ENCODE measurements at regions not wholly inside any gene's neighbourhood (a gene's known extent, or its start where the extent isn't known, plus 50 kb on each side); places are given as distances from the start of the nearest gene placed in this dataset.

- DNase-seq (ENCODE audit: low read depth, low spot score), result peak; percentile 27
Observed at GRCh38 chr16:50960517-50961202, 190.4 kb downstream of the SALL1 start.

GRCh38 chr16:50957056-50957455 is 194.0 kb downstream of the SALL1 start:
- no peak for DNase-seq (ENCODE audit: low read depth, low spot score)

- DNase-seq (ENCODE audit: low read depth, low spot score), result no peak
Observed at GRCh38 chr16:50956637-50957036, 194.4 kb downstream of the SALL1 start.

- DNase-seq (ENCODE audit: low read depth, low spot score), result no peak
Observed at GRCh38 chr16:50955311-50955710, 195.8 kb downstream of the SALL1 start.

GRCh38 chr16:50954469-50954868 is 196.6 kb downstream of the SALL1 start:
- DNase-seq (ENCODE audit: low read depth, low spot score), result no peak

- DNase-seq (ENCODE audit: low read depth, low spot score), result no peak
Observed at GRCh38 chr16:50953290-50953689, 197.8 kb downstream of the SALL1 start.

GRCh38 chr16:50950955-50951354 is 200.1 kb downstream of the SALL1 start:
- no peak for DNase-seq (ENCODE audit: low read depth, low spot score)

GRCh38 chr16:50948268-50948930 is 202.7 kb downstream of the SALL1 start:
- no peak for DNase-seq (ENCODE audit: low read depth, low spot score)

GRCh38 chr16:50947826-50948225 is 203.2 kb downstream of the SALL1 start:
- no peak for DNase-seq (ENCODE audit: low read depth, low spot score)

GRCh38 chr16:50946606-50947005 is 204.5 kb downstream of the SALL1 start:
- DNase-seq (ENCODE audit: low read depth, low spot score), result no peak

GRCh38 chr16:50946098-50946497 is 204.2 kb downstream of the CYLD start:
- no peak for DNase-seq (ENCODE audit: low read depth, low spot score)

GRCh38 chr16:50945171-50945570 is 203.3 kb downstream of the CYLD start:
- no peak for DNase-seq (ENCODE audit: low read depth, low spot score)

- DNase-seq (ENCODE audit: low read depth, low spot score), result no peak
Observed at GRCh38 chr16:50944436-50944835, 202.6 kb downstream of the CYLD start.

- DNase-seq (ENCODE audit: low read depth, low spot score), result no peak
Observed at GRCh38 chr16:50944033-50944432, 202.1 kb downstream of the CYLD start.

- no peak for DNase-seq (ENCODE audit: low read depth, low spot score)
Observed at GRCh38 chr16:50942143-50942542, 200.3 kb downstream of the CYLD start.

- no peak for DNase-seq (ENCODE audit: low read depth, low spot score)
Observed at GRCh38 chr16:50941681-50942080, 199.8 kb downstream of the CYLD start.

- no peak for DNase-seq (ENCODE audit: low read depth, low spot score)
Observed at GRCh38 chr16:50940275-50940854, 198.5 kb downstream of the CYLD start.

- DNase-seq (ENCODE audit: low read depth, low spot score), result no peak
Observed at GRCh38 chr16:50939356-50939755, 197.5 kb downstream of the CYLD start.

- no peak for DNase-seq (ENCODE audit: low read depth, low spot score)
Observed at GRCh38 chr16:50938932-50939331, 197.0 kb downstream of the CYLD start.

GRCh38 chr16:50933262-50933661 is 191.4 kb downstream of the CYLD start:
- DNase-seq (ENCODE audit: low read depth, low spot score), result no peak

- no peak for DNase-seq (ENCODE audit: low read depth, low spot score)
Observed at GRCh38 chr16:50932348-50932935, 190.6 kb downstream of the CYLD start.

GRCh38 chr16:50928065-50928464 is 186.2 kb downstream of the CYLD start:
- no peak for DNase-seq (ENCODE audit: low read depth, low spot score)
